ENCODE measurements at regions not wholly inside any gene's neighbourhood (a gene's known extent, or its start where the extent isn't known, plus 50 kb on each side); places are given as distances from the start of the nearest gene placed in this dataset.

DNA sequence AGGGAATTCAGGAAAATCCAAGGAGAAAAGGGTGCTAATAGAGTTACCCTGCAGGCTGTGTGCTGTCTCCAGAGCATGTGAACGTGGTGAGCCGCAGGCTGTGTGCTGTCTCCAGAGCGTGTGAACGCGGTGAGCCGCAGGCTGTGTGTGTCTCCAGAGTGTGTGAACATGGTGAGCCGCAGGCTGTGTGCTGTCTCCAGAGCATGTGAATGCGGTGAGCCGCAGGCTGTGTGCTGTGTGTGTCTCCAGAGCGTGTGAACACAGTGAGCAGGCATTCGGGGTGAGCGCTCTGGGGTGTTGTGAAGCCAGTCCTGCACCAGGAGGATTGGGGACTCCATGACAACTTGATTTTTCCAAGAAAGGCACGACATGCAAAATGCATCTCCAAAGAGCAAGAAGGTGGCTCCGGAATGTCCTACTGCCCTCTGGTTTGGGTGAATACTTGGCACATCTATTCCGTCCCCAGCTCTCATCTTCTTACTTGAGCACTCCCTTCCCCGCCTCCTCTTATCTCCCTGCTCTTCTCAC is 407.9 kb upstream of the SHH start:
- CTCF ChIA-PET (ENCODE audit: partially characterized antibody), result no interaction called here
- no peaks in the 10 kb centered on the region for H3K27me3 ChIP-seq (ENCODE audit: insufficient read depth, low read length)
- H3K4me3 ChIP-seq (ENCODE audit: low read length in 2 of 2), result no peak overlapping the region
- POLR2A ChIA-PET (ENCODE audit: partially characterized antibody), result no interaction called here
- no peaks in the 10 kb centered on the region for H3K36me3 ChIP-seq (ENCODE audit: insufficient read depth, low read length)
- H3K27ac ChIP-seq (ENCODE audit: low read depth, low read length), result no peak overlapping the region
- Mint-ChIP-seq H3K9me3 (peaks cover 0 to 2% (median 0%) of the 10 kb centered on the region in 8 donors), H3K27ac (no peak overlapping the region), H3K27me3 (peaks cover 7% of the 10 kb centered on the region in 2 donors), H3K4me3 (no peak overlapping the region), H3K36me3 (no peaks in the 10 kb centered on the region), H3K4me1 (no peaks in the 10 kb centered on the region)
- H3K9me3 ChIP-seq (ENCODE audit: control insufficient read depth in 1 of 2, low read length in 2 of 2), result no peaks in the 10 kb centered on the region
- intact Hi-C loops (cut with micrococcal nuclease), result no loop called here
- no peak for DNase-seq
- no peaks in the 10 kb centered on the region for H3K4me1 ChIP-seq (ENCODE audit: insufficient read depth, low read length)

DNA sequence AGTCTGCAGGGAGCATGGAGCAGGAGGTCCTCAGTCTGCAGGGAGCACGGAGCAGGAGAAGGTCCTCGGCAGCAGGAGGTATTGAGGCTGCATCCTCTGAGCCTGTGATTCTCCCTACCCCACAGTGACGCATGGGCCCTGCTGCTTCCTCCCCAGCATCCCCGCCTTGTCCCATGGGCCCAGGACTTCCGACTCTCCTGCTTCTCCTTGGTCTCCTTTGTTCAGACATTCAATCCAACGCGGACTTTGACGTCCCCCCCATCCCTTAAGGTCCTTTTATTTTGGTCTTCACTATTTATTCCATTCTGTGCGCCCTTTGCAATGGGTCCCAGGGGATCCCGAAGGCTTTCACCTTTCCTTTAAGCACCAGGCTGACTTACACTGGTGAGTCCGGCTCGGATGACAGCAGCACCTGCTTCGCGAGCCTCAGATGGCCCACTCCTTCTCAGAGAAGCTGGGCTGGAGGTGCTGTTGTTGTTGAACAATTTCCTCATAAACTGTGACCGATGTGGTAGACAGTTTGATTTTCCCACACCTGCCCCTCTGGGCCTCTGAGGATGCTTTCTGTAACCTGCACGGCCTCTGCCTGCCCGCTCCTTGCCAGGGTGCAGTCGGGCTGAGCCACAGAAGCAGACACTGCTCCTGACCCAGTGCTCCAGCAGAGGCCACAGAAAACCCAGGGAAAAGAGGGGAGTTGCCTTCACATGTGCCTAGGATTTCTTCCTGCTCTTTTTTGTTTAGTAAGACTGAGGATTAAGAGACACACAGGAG is 407.2 kb upstream of the SHH start:
- intact Hi-C loops (cut with micrococcal nuclease), result no loop called here
- Histone ChIP-seq H3K9me3 (ENCODE audit: control insufficient read depth in 1 of 2, low read length in 2 of 2) (no peaks in the 10 kb centered on the region), H3K4me3 (ENCODE audit: low read length in 2 of 2) (no peak overlapping the region), H3K36me3 (ENCODE audit: insufficient read depth, low read length) (no peaks in the 10 kb centered on the region), H3K27me3 (ENCODE audit: insufficient read depth, low read length) (no peaks in the 10 kb centered on the region), H3K4me1 (ENCODE audit: insufficient read depth, low read length) (no peaks in the 10 kb centered on the region), H3K27ac (ENCODE audit: low read depth, low read length) (no peak overlapping the region)
- Mint-ChIP-seq H3K4me1 (no peaks in the 10 kb centered on the region), H3K27me3 (peaks cover 7% of the 10 kb centered on the region in 2 donors), H3K36me3 (no peaks in the 10 kb centered on the region), H3K27ac (no peak overlapping the region), H3K9me3 (no peaks in the 10 kb centered on the region), H3K4me3 (no peak overlapping the region)
- no peak for DNase-seq
- ChIA-PET POLR2A (ENCODE audit: partially characterized antibody) (no interaction called here), CTCF (ENCODE audit: partially characterized antibody) (no interaction called here)

DNA sequence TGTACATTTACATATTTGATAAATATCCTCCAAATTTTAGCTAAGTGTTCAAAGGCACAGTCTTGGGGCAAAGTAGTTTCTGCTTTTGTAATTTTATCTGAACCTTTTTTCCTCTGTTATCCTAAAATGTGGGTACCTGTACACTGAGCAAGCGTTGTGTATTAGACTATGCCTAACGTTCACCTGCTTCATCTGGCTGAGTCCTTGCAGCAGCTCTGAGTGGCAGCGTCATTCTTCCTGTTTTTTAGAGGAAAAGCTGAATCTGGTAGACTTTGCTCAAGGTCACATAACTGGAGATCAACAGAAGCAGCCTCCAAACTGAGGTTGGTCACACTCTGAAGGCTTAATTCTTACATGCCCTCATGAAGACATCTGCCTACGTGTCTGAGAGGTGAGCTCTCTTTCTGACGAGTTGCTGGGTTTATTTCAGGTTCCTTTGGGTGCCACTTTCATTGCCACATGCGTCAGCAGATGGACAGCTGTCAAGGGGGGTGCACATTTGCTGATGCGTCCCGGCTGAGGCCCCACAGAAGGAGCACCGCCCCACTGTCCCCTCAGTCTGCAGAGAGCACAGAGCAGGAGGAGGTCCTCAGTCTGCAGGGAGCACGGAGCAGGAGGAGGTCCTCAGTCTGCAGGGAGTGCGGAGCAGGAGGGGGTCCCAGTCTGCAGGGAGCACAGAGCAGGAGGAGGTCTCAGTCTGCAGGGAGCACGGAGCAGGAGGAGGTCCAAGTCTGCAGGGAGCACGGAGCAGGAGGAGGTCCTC is 406.5 kb upstream of the SHH start:
- Mint-ChIP-seq H3K4me1 (no peaks in the 10 kb centered on the region), H3K27ac (no peak overlapping the region), H3K9me3 (no peaks in the 10 kb centered on the region), H3K36me3 (no peaks in the 10 kb centered on the region), H3K27me3 (peaks cover 7 to 9% of the 10 kb centered on the region in 2 donors), H3K4me3 (no peak overlapping the region)
- Histone ChIP-seq H3K4me1 (ENCODE audit: insufficient read depth, low read length) (no peaks in the 10 kb centered on the region), H3K4me3 (ENCODE audit: low read length in 2 of 2) (no peak overlapping the region), H3K27ac (ENCODE audit: low read depth, low read length) (no peak overlapping the region), H3K27me3 (ENCODE audit: insufficient read depth, low read length) (no peaks in the 10 kb centered on the region), H3K9me3 (ENCODE audit: control insufficient read depth in 1 of 2, low read length in 2 of 2) (no peaks in the 10 kb centered on the region), H3K36me3 (ENCODE audit: insufficient read depth, low read length) (no peaks in the 10 kb centered on the region)
- ChIA-PET CTCF (ENCODE audit: partially characterized antibody) (interaction anchor here (1.1 kb wide), 1 partner anchor 9 kb away, joined by 3 read pairs; no protein-coding TSS in a partner anchor), POLR2A (ENCODE audit: partially characterized antibody) (no interaction called here)
- intact Hi-C loops (cut with micrococcal nuclease), result no loop called here
- DNase-seq, result no peak

DNA sequence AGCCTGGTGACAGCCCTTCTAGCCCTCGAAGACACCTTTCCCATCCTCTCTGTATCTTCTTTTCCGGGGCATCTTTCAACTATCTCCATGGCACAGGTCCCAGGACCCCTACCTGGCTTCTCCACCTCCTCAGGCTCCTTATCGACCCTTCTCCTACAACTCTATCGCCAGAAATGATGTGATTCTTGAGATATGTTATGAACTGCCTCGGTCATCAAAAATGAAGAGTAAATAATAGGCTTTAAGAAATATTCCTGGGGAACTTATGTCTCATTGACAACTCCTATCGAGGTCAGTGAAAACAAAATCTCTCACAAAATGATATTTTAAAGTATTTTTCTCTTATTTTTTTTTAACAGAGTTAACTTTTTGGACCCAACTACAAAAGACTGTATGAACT is 405.5 kb upstream of the SHH start:
- H3K27me3 Mint-ChIP-seq, result peaks cover 5 to 9% of the 10 kb centered on the region in 2 donors
- ChIA-PET CTCF (ENCODE audit: partially characterized antibody) (interaction anchor here (1.1 kb wide), 1 partner anchor 9 kb away, joined by 3 read pairs; no protein-coding TSS in a partner anchor), POLR2A (ENCODE audit: partially characterized antibody) (no interaction called here)
- no peak for DNase-seq
- no peak overlapping the region for H3K4me3 Mint-ChIP-seq
- H3K4me1 ChIP-seq (ENCODE audit: insufficient read depth, low read length), result no peaks in the 10 kb centered on the region
- H3K36me3 ChIP-seq (ENCODE audit: insufficient read depth, low read length), result no peaks in the 10 kb centered on the region
- no peaks in the 10 kb centered on the region for H3K9me3 Mint-ChIP-seq
- no peaks in the 10 kb centered on the region for H3K9me3 ChIP-seq (ENCODE audit: control insufficient read depth in 1 of 2, low read length in 2 of 2)
- intact Hi-C loops (cut with micrococcal nuclease), result no loop called here
- H3K27ac Mint-ChIP-seq, result no peak overlapping the region
- H3K27me3 ChIP-seq (ENCODE audit: insufficient read depth, low read length), result no peaks in the 10 kb centered on the region
- no peak overlapping the region for H3K27ac ChIP-seq (ENCODE audit: low read depth, low read length)
- H3K4me3 ChIP-seq (ENCODE audit: low read length in 2 of 2), result no peak overlapping the region
- H3K36me3 Mint-ChIP-seq, result no peaks in the 10 kb centered on the region
- H3K4me1 Mint-ChIP-seq, result no peaks in the 10 kb centered on the region

DNA sequence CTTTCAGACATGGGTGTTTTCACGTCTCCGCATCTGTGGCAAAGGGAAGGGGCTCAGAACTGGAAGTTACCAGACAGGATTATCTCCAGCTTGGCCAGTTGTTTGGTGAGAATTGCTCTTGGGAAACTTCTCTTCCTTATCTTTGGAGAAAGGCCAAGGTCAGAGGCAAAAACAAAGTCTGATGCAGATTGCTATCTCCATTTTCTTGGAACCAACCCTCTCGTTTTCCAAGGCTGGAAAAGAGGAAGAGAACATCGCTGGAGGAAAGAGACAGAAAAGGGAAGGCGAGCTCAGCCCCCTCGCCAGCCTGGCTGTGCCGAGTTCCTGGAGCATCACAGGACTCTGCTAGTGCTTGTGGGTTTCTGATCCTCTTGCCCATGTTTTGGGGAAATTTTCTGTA is 396.8 kb upstream of the SHH start:
- DNase-seq, result no peak
- no peaks in the 10 kb centered on the region for H3K36me3 ChIP-seq (ENCODE audit: insufficient read depth, low read length)
- Mint-ChIP-seq H3K27ac (no peak overlapping the region), H3K4me1 (no peaks in the 10 kb centered on the region), H3K4me3 (no peak overlapping the region), H3K27me3 (no peaks in the 10 kb centered on the region), H3K36me3 (no peaks in the 10 kb centered on the region), H3K9me3 (no peaks in the 10 kb centered on the region)
- ChIA-PET POLR2A (ENCODE audit: partially characterized antibody) (no interaction called here), CTCF (ENCODE audit: partially characterized antibody) (interaction anchor here (1.3 kb wide), 1 partner anchor 9 kb away, joined by 3 read pairs; no protein-coding TSS in a partner anchor)
- no peaks in the 10 kb centered on the region for H3K27me3 ChIP-seq (ENCODE audit: insufficient read depth, low read length)
- H3K9me3 ChIP-seq (ENCODE audit: control insufficient read depth in 1 of 2, low read length in 2 of 2), result no peaks in the 10 kb centered on the region
- H3K27ac ChIP-seq (ENCODE audit: low read depth, low read length), result no peak overlapping the region
- no peaks in the 10 kb centered on the region for H3K4me1 ChIP-seq (ENCODE audit: insufficient read depth, low read length)
- H3K4me3 ChIP-seq (ENCODE audit: low read length in 2 of 2), result no peak overlapping the region
- intact Hi-C loops (cut with micrococcal nuclease), result no loop called here

DNA sequence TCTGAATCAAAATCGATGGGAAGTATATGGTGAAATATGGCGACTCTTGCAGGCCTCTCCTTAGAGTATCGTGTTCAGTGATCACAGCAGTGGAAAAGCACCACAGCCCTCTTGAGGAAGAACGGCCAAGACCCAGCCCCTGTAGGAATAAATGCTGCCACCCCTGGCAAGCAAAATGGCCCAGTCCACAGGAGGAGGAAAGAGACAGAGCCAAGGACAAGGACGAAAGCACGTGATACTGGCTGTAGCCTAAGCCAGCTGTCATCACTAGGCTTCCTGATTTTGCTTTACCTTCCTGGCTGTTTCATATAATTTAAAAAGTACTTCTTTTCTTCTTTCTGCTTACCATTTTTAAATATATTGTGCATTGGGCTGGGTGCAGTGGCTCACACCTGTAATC is 395.0 kb upstream of the SHH start:
- Histone ChIP-seq H3K27me3 (ENCODE audit: insufficient read depth, low read length) (no peaks in the 10 kb centered on the region), H3K9me3 (ENCODE audit: control insufficient read depth in 1 of 2, low read length in 2 of 2) (no peaks in the 10 kb centered on the region), H3K4me3 (ENCODE audit: low read length in 2 of 2) (no peak overlapping the region), H3K36me3 (ENCODE audit: insufficient read depth, low read length) (no peaks in the 10 kb centered on the region), H3K4me1 (ENCODE audit: insufficient read depth, low read length) (no peaks in the 10 kb centered on the region), H3K27ac (ENCODE audit: low read depth, low read length) (no peak overlapping the region)
- POLR2A ChIA-PET (ENCODE audit: partially characterized antibody), result no interaction called here
- H3K27ac Mint-ChIP-seq, result no peak overlapping the region
- CTCF ChIA-PET (ENCODE audit: partially characterized antibody), result no interaction called here
- no peak overlapping the region for H3K4me3 Mint-ChIP-seq
- no peaks in the 10 kb centered on the region for H3K4me1 Mint-ChIP-seq
- no peaks in the 10 kb centered on the region for H3K27me3 Mint-ChIP-seq
- no peaks in the 10 kb centered on the region for H3K9me3 Mint-ChIP-seq
- intact Hi-C loops (cut with micrococcal nuclease), result no loop called here
- DNase-seq, result no peak
- no peaks in the 10 kb centered on the region for H3K36me3 Mint-ChIP-seq

DNA sequence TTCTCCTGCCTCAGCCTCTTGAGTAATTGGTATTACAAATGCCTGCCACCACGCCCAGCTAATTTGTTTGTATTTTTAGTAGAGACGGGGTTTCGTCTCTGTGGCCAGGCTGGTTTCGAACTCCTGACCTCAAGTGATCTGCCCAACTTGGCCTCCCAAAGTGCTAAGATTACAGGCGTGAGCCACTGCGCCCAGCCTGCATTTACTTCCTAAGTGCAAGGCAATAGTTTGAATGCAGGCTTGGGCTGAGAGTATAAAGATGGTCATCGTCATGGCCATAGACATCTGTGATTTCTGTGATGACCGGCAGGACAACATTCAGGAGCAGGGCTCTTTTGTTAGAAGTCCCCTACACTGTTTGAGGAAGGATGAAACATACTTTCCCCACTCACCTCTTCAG is 393.9 kb upstream of the SHH start:
- H3K9me3 Mint-ChIP-seq, result no peaks in the 10 kb centered on the region
- H3K27me3 Mint-ChIP-seq, result no peaks in the 10 kb centered on the region
- no peaks in the 10 kb centered on the region for H3K4me1 Mint-ChIP-seq
- POLR2A ChIA-PET (ENCODE audit: partially characterized antibody), result no interaction called here
- CTCF ChIA-PET (ENCODE audit: partially characterized antibody), result no interaction called here
- intact Hi-C loops (cut with micrococcal nuclease), result no loop called here
- DNase-seq, result no peak
- no peaks in the 10 kb centered on the region for H3K36me3 Mint-ChIP-seq
- H3K4me1 ChIP-seq (ENCODE audit: insufficient read depth, low read length), result no peaks in the 10 kb centered on the region
- no peaks in the 10 kb centered on the region for H3K9me3 ChIP-seq (ENCODE audit: control insufficient read depth in 1 of 2, low read length in 2 of 2)
- H3K4me3 ChIP-seq (ENCODE audit: low read length in 2 of 2), result no peak overlapping the region
- H3K27ac ChIP-seq (ENCODE audit: low read depth, low read length), result no peak overlapping the region
- H3K4me3 Mint-ChIP-seq, result no peak overlapping the region
- no peaks in the 10 kb centered on the region for H3K36me3 ChIP-seq (ENCODE audit: insufficient read depth, low read length)
- H3K27me3 ChIP-seq (ENCODE audit: insufficient read depth, low read length), result no peaks in the 10 kb centered on the region
- H3K27ac Mint-ChIP-seq, result no peak overlapping the region

Measured in CD4-positive, alpha-beta memory T cell (primary cell).